ENCODE measurements at regions not wholly inside any gene's neighbourhood (a gene's known extent, or its start where the extent isn't known, plus 50 kb on each side); places are given as distances from the start of the nearest gene placed in this dataset.

GRCh38 chr19:28396287-28396831 is 816.6 kb downstream of the UQCRFS1 start:
- Mint-ChIP-seq H3K4me3 (no peak overlapping the region), H3K4me1 (ENCODE audit: low read depth) (peaks cover 38% of the 10 kb centered on the region), H3K27ac (peak overlapping the region; percentile 57), H3K36me3 (ENCODE audit: low read depth) (peaks cover 10% of the 10 kb centered on the region), H3K27me3 (ENCODE audit: low read depth) (no peaks in the 10 kb centered on the region), H3K9me3 (peaks cover 18% of the 10 kb centered on the region)

GRCh38 chr19:28394725-28395124 is 818.2 kb downstream of the UQCRFS1 start:
- H3K9me3 Mint-ChIP-seq, result peaks cover 8% of the 10 kb centered on the region
- no peaks in the 10 kb centered on the region for H3K27me3 Mint-ChIP-seq (ENCODE audit: low read depth)
- H3K36me3 Mint-ChIP-seq (ENCODE audit: low read depth), result peaks cover 12% of the 10 kb centered on the region
- peak overlapping the region; percentile 96 for H3K27ac Mint-ChIP-seq
- peaks cover 33% of the 10 kb centered on the region for H3K4me1 Mint-ChIP-seq (ENCODE audit: low read depth)
- H3K4me3 Mint-ChIP-seq, result peak overlapping the region; percentile 46

GRCh38 chr19:28393574-28394336 is 819.2 kb downstream of the UQCRFS1 start:
- Mint-ChIP-seq H3K27ac (peak overlapping the region; percentile 96), H3K4me1 (ENCODE audit: low read depth) (peaks cover 40% of the 10 kb centered on the region), H3K4me3 (peak overlapping the region; percentile 69), H3K9me3 (peaks cover 2% of the 10 kb centered on the region), H3K27me3 (ENCODE audit: low read depth) (no peaks in the 10 kb centered on the region), H3K36me3 (ENCODE audit: low read depth) (peaks cover 10% of the 10 kb centered on the region)

- Mint-ChIP-seq H3K27me3 (ENCODE audit: low read depth) (no peaks in the 10 kb centered on the region), H3K4me3 (peak overlapping the region; percentile 9), H3K4me1 (ENCODE audit: low read depth) (peaks cover 47% of the 10 kb centered on the region), H3K27ac (peak overlapping the region; percentile 65), H3K9me3 (peaks cover 17% of the 10 kb centered on the region), H3K36me3 (ENCODE audit: low read depth) (peaks cover 14% of the 10 kb centered on the region)
These were observed 824.0 kb downstream of the UQCRFS1 start for GRCh38 chr19:28388988-28389387.

- Mint-ChIP-seq H3K4me1 (ENCODE audit: low read depth) (peaks cover 44% of the 10 kb centered on the region), H3K4me3 (no peak overlapping the region), H3K27me3 (ENCODE audit: low read depth) (no peaks in the 10 kb centered on the region), H3K36me3 (ENCODE audit: low read depth) (peaks cover 14% of the 10 kb centered on the region), H3K27ac (peak overlapping the region; percentile 6), H3K9me3 (peaks cover 17% of the 10 kb centered on the region)
These were observed 825.4 kb downstream of the UQCRFS1 start for GRCh38 chr19:28387507-28387906.

- Mint-ChIP-seq H3K27me3 (ENCODE audit: low read depth) (no peaks in the 10 kb centered on the region), H3K4me1 (ENCODE audit: low read depth) (peaks cover 46% of the 10 kb centered on the region), H3K9me3 (peaks cover 17% of the 10 kb centered on the region), H3K36me3 (ENCODE audit: low read depth) (peaks cover 14% of the 10 kb centered on the region), H3K4me3 (peak overlapping the region; percentile 84), H3K27ac (peak overlapping the region; percentile 93)
These were observed 826.5 kb downstream of the UQCRFS1 start for GRCh38 chr19:28386470-28386869.

- Mint-ChIP-seq H3K27ac (peak overlapping the region; percentile 93), H3K36me3 (ENCODE audit: low read depth) (peaks cover 14% of the 10 kb centered on the region), H3K9me3 (peaks cover 17% of the 10 kb centered on the region), H3K4me1 (ENCODE audit: low read depth) (peaks cover 46% of the 10 kb centered on the region), H3K4me3 (peak overlapping the region; percentile 84), H3K27me3 (ENCODE audit: low read depth) (no peaks in the 10 kb centered on the region)
These were observed 826.9 kb downstream of the UQCRFS1 start for GRCh38 chr19:28386066-28386465.

- Mint-ChIP-seq H3K36me3 (ENCODE audit: low read depth) (peaks cover 17% of the 10 kb centered on the region), H3K4me1 (ENCODE audit: low read depth) (peaks cover 27% of the 10 kb centered on the region), H3K9me3 (peaks cover 10% of the 10 kb centered on the region), H3K27me3 (ENCODE audit: low read depth) (no peaks in the 10 kb centered on the region), H3K27ac (no peak overlapping the region), H3K4me3 (no peak overlapping the region)
These were observed 835.9 kb downstream of the UQCRFS1 start for GRCh38 chr19:28377077-28377476.

- Mint-ChIP-seq H3K9me3 (peaks cover 15% of the 10 kb centered on the region), H3K4me1 (ENCODE audit: low read depth) (peaks cover 20% of the 10 kb centered on the region), H3K27me3 (ENCODE audit: low read depth) (no peaks in the 10 kb centered on the region), H3K36me3 (ENCODE audit: low read depth) (peaks cover 20% of the 10 kb centered on the region), H3K27ac (no peak overlapping the region), H3K4me3 (no peak overlapping the region)
These were observed 838.0 kb downstream of the UQCRFS1 start for GRCh38 chr19:28374971-28375370.

- H3K4me3 Mint-ChIP-seq, result no peak overlapping the region
- H3K4me1 Mint-ChIP-seq (ENCODE audit: low read depth), result peaks cover 18% of the 10 kb centered on the region
- H3K9me3 Mint-ChIP-seq, result peaks cover 10% of the 10 kb centered on the region
- H3K36me3 Mint-ChIP-seq (ENCODE audit: low read depth), result peaks cover 26% of the 10 kb centered on the region
- no peaks in the 10 kb centered on the region for H3K27me3 Mint-ChIP-seq (ENCODE audit: low read depth)
- H3K27ac Mint-ChIP-seq, result no peak overlapping the region
These were observed 840.2 kb downstream of the UQCRFS1 start for GRCh38 chr19:28372576-28373247.

GRCh38 chr19:28367146-28367545 is 845.8 kb downstream of the UQCRFS1 start:
- Mint-ChIP-seq H3K4me3 (no peak overlapping the region), H3K36me3 (ENCODE audit: low read depth) (peaks cover 28% of the 10 kb centered on the region), H3K9me3 (peaks cover 5% of the 10 kb centered on the region), H3K27me3 (ENCODE audit: low read depth) (no peaks in the 10 kb centered on the region), H3K27ac (no peak overlapping the region), H3K4me1 (ENCODE audit: low read depth) (peaks cover 3% of the 10 kb centered on the region)

GRCh38 chr19:28363254-28363653 is 849.7 kb downstream of the UQCRFS1 start:
- Mint-ChIP-seq H3K9me3 (no peaks in the 10 kb centered on the region), H3K4me3 (no peak overlapping the region)

GRCh38 chr19:28359431-28360414 is 853.2 kb downstream of the UQCRFS1 start:
- Mint-ChIP-seq H3K27me3 (ENCODE audit: low read depth) (no peaks in the 10 kb centered on the region), H3K4me1 (ENCODE audit: low read depth) (no peaks in the 10 kb centered on the region), H3K9me3 (peaks cover 4% of the 10 kb centered on the region), H3K27ac (no peak overlapping the region), H3K36me3 (ENCODE audit: low read depth) (peaks cover 24% of the 10 kb centered on the region), H3K4me3 (no peak overlapping the region)

More at GRCh38 chr19:28363254-28363653, 849.7 kb downstream of the UQCRFS1 start:
- peaks cover 16% of the 10 kb centered on the region for H3K36me3 Mint-ChIP-seq (ENCODE audit: low read depth)
- no peaks in the 10 kb centered on the region for H3K4me1 Mint-ChIP-seq (ENCODE audit: low read depth)
- H3K27me3 Mint-ChIP-seq (ENCODE audit: low read depth), result no peaks in the 10 kb centered on the region
- no peak overlapping the region for H3K27ac Mint-ChIP-seq

- H3K27ac Mint-ChIP-seq, result no peak overlapping the region
- H3K9me3 Mint-ChIP-seq, result peaks cover 8% of the 10 kb centered on the region
- peaks cover 24% of the 10 kb centered on the region for H3K36me3 Mint-ChIP-seq (ENCODE audit: low read depth)
- no peaks in the 10 kb centered on the region for H3K27me3 Mint-ChIP-seq (ENCODE audit: low read depth)
- H3K4me3 Mint-ChIP-seq, result no peak overlapping the region
- no peaks in the 10 kb centered on the region for H3K4me1 Mint-ChIP-seq (ENCODE audit: low read depth)
These were observed 854.3 kb downstream of the UQCRFS1 start for GRCh38 chr19:28358633-28359032.
